ENCODE measurements at regions not wholly inside any gene's neighbourhood (a gene's known extent, or its start where the extent isn't known, plus 50 kb on each side); places are given as distances from the start of the nearest gene placed in this dataset.

- Histone ChIP-seq H3K9ac (replicated peaks; ENCODE audit: extremely low read depth, insufficient read depth, low read length) (no peak overlapping the region), H3K4me2 (ENCODE audit: insufficient read depth, low read length) (no peak overlapping the region), H3K4me3 (replicated peaks in 1 of 3; ENCODE audit: insufficient read depth in 1 of 3, low read depth in 1 of 3, low read length in 3 of 3) (no peak overlapping the region), H3K9me3 (replicated peaks; ENCODE audit: control insufficient read depth, insufficient read depth, low read length) (no peaks in the 10 kb centered on the region), H4K20me1 (replicated peaks; ENCODE audit: control insufficient read depth, extremely low read depth, insufficient read depth, low read length) (no peaks in the 10 kb centered on the region), H2AFZ (ENCODE audit: low read depth, low read length) (no peak overlapping the region), H3K9me1 (replicated peaks; ENCODE audit: control insufficient read depth, extremely low read depth, insufficient read depth, low read length) (no peaks in the 10 kb centered on the region), H3K27ac (ENCODE audit: insufficient read depth, low read depth, low read length) (no peak overlapping the region), H3K79me2 (ENCODE audit: control insufficient read depth, insufficient read depth, low read length) (no peaks in the 10 kb centered on the region), H3K36me3 (ENCODE audit: control insufficient read depth in 2 of 2, extremely low read depth in 1 of 2, insufficient read depth in 2 of 2, low read length in 2 of 2) (no peaks in the 10 kb centered on the region), H3K4me1 (ENCODE audit: control insufficient read depth, extremely low read depth, insufficient read depth, low read length) (no peaks in the 10 kb centered on the region), H3K27me3 (ENCODE audit: control insufficient read depth in 2 of 2, insufficient read depth in 2 of 2, low read length in 2 of 2) (peaks cover 0 to 2% of the 10 kb centered on the region in 2 experiments)
- dilution Hi-C loops (cut with MboI; ENCODE audit: extremely low pct_ligation_motif_present, low sequenced_read_pairs): no loop called here
- DNase-seq (ENCODE audit: low read depth, low spot score) (no peak), FAIRE-seq (no peak)
- TF ChIP-seq EZH2 (IDR thresholded peaks at IDR 0.05; ENCODE audit: borderline replicate concordance, low read depth, low read length, severe bottlenecking): no peak
- no peak for TF ChIP-seq POLR2AphosphoS5 (IDR thresholded peaks at IDR 0.05; ENCODE audit: insufficient read depth, low read depth, low read length)
- TF ChIP-seq POLR2A (IDR thresholded peaks at IDR 0.05; ENCODE audit: low read depth, low read length): no peak
- no peak for TF ChIP-seq JUN (IDR thresholded peaks at IDR 0.05; ENCODE audit: borderline replicate concordance, insufficient read depth, insufficient read length, low read depth)
- TF ChIP-seq MAX (IDR thresholded peaks at IDR 0.05; ENCODE audit: insufficient read depth, insufficient read length): no peak
- no peak for TF ChIP-seq GATA2 (IDR thresholded peaks at IDR 0.05; ENCODE audit: insufficient read depth, insufficient read length, low read depth, low read length)
- no peak for TF ChIP-seq MYC (IDR thresholded peaks at IDR 0.05; ENCODE audit: low read depth, low read length)
- TF ChIP-seq CTCF (IDR thresholded peaks at IDR 0.05; ENCODE audit: extremely low read depth in 1 of 2, insufficient read depth in 1 of 2, low read depth in 1 of 2, low read length in 2 of 2): no peak
- ChIA-PET CTCF (no interaction called here), POLR2A (no interaction called here)
- intact Hi-C loops (cut with micrococcal nuclease): no loop called here
- BruUV-seq (replicated peaks): no TSS peak
Measured at GRCh38 chr6:165793287-165793825, 130.3 kb upstream of the PDE10A start.

Data from endothelial cell of umbilical vein (primary cell).